ENCODE measurements at regions not wholly inside any gene's neighbourhood (a gene's known extent, or its start where the extent isn't known, plus 50 kb on each side); places are given as distances from the start of the nearest gene placed in this dataset.

GRCh38 chr11:25741886-25742285 is 590.0 kb upstream of the ANO3 start:
- TF ChIP-seq CTCF (IDR thresholded peaks at IDR 0.05) (no peak), POLR2AphosphoS5 (IDR thresholded peaks at IDR 0.05; ENCODE audit: low read depth, low read length) (no peak)
